AG09309 (cell line): ENCODE measurements at regions not wholly inside any gene's neighbourhood (a gene's known extent, or its start where the extent isn't known, plus 50 kb on each side); places are given as distances from the start of the nearest gene placed in this dataset.

ENCODE experiments used
- DNase-seq: peaks from one replicate; pipeline ENCODE4 v3.0.0-alpha.2; 2010; ENCODE audit warnings: low read depth
- H3K4me3 ChIP-seq: 2 replicates; pipeline ENCODE4 v1.5.1; 2011; ENCODE audit warnings: mild to moderate bottlenecking, low read depth, low read length, moderate library complexity; ENCODE audit not compliant: control insufficient read depth
- CTCF ChIP-seq: IDR thresholded peaks from 2 replicates; pipeline ENCODE4 v1.5.1; 2011; ENCODE audit warnings: mild to moderate bottlenecking, low read depth, low read length, inconsistent platforms; ENCODE audit not compliant: insufficient read depth, control insufficient read depth; ENCODE audit errors: missing control alignments

DNA sequence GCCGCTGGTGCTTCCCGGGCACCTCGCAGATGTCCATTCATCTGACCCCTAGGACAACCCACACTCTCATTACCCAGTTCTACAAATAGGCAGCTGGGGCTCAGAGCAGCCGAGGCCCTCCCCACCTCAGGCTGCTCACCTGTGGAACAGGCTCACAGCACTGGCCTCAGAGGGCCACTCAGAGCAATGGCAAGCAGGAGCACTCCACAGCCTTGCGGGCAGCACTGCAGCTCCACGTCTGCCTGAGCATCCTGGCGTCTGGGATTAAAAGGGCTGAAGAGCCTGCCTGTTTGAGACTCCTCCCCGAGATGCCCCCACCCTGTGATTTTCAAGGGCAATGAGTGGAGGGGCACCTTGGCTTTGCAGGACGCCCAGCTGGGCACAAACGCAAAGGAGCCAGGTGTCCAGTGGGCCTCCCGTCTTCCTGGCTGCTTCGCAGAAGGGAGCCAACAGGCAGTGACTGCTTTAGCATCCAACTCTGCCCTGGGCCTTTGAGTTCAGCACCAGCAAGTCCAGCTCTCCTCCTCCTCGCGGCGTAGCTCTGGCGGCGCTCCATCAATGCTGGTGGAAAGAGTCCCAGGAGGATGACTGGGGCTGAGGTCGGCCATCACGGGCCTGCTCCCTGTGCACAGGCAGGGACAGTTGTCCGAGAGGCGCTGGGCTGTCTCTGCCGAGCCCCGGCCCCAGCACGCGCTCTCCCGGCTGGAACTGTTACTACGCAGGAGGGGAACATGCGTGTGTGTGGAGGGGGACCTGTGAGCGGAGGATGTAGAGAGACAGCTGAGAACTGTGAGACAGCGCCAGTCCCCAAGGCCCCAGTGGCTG lies 297.2 kb downstream of the NDUFA10 start:
- no peak overlapping the region for H3K4me3 ChIP-seq
- DNase-seq, result no peak
- no peak for TF ChIP-seq CTCF

DNA sequence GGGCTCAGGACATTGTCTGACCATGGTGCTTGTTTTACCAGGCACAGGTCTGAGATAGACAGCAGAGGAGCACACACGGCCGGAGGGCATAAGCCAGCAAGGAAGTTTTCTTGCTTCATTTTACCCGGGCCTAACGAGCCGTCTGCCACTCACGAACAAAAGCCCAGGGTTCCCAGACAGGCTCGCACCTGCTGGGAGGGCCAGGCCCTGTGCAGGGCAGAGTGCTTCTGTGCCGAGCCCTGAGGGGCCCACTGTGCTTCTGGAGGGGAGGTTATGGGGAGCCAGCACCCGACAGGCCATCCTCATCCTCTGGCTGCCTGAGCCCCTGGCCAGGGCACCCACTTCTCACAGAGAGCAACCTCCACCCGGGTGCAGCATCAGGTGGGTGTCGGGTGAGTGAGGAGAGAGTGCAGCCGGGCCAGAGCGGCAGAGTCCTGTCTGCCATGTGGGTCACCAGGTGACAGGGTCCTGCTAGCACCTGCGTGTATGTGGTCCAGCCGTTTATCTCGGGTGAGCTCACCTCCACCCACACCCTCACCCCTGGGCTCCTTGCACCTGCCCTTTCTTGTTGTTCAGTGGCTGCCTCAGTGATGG lies 297.9 kb downstream of the NDUFA10 start:
- TF ChIP-seq CTCF, result no peak
- no peak overlapping the region for H3K4me3 ChIP-seq
- no peak for DNase-seq

DNA sequence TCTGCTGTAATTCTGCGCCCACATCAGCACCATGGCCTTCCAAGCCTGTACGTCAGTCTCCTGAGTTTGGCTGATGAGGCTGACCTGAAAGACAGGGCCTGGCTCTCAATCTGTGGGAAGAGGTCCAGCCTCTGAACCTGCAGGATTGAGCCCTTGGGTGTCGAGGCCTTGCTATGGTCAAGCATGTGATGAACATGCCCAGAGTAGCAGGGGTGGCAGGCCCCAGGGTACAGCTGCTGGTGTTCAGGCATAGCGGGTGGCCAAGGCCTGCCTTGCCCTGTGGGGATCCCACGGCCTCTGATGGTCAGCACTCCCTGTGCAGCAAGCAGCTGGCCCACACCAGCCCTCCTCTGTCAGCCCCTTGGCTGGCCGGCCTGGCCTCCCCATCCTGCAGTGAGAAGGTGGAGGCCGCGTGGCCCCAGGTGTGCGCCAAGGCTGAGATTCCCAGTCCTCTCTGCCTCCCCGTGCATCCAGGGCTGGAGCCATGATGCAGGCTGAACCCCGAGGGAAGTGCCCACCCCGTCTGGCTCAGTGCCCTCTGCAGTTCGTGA lies 298.4 kb downstream of the NDUFA10 start:
- TF ChIP-seq CTCF, result no peak
- H3K4me3 ChIP-seq, result no peak overlapping the region
- DNase-seq, result no peak

DNA sequence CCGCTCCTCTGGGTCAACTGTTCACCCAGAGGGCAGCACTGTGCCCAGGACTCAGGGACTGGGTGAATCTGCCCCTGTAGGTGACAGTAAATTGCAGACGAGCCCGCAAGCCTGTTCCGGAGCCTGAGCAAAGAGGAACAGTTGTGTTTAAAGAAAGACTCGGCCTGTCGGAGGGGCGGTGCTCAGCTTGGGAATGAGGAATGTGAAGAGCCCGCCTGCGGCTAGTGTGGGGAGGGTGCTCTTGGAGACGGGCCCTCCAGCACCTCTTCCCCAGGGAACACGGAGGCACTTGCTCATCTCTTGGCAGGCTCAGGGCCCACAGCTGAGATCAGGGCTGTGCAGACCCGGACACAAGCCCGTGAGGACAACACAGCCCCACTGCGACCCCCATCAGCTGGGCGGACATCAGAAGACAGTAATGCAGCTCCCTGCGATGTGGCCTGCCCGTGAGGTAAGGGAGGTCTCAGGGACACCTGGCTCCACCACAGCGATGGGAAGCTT lies 299.0 kb downstream of the NDUFA10 start:
- DNase-seq, result no peak
- TF ChIP-seq CTCF, result no peak
- H3K4me3 ChIP-seq, result no peak overlapping the region

GRCh38 chr2:239725551-239725890 lies 299.6 kb downstream of the NDUFA10 start:
- TF ChIP-seq CTCF, result no peak
- H3K4me3 ChIP-seq, result no peak overlapping the region
- DNase-seq, result no peak

DNA sequence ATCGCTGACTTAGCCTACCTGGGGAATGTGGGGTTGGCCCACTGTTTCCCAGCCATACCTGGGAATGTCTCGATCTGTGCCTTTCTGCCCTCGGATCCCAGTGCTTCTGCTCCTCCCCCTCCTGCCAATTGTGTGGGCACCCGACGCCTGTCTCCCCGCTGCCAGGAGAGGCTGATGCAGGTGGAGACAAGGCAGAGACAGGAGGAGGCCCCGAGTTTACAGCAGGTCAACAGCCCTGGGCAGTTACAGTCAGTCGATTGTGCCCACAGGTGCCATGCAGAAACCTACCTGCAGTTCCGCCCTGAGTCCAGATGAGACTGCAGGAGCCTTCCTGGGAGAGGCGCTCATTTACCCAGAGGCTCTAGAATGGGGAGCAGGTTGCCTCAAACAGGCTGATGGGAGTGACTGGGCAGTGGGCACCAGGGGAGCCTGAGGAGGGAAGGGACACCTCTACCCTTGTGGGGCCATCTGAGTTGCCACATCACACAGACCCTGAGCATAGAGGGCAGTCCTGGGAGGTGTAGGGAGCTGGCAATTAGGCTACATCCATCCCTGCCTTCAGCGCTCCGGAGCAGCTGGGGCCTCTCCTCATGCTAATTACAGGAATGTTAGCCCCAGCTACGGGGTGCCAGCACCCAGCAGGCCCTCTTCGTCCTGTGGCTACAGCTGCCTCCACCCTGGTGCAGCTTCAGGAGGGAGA lies 300.1 kb downstream of the NDUFA10 start:
- no peak overlapping the region for H3K4me3 ChIP-seq
- TF ChIP-seq CTCF, result no peak
- no peak for DNase-seq
